ENCODE measurements at regions not wholly inside any gene's neighbourhood (a gene's known extent, or its start where the extent isn't known, plus 50 kb on each side); places are given as distances from the start of the nearest gene placed in this dataset.
A peak's percentile ranks its signal among the peaks of the same experiment; 100 is the strongest.

GRCh38 chr5:174581479-174581878 lies 142.9 kb upstream of the MSX2 start:
- H4K20me1 ChIP-seq (ENCODE audit: insufficient read depth, low read length), result no peaks in the 10 kb centered on the region
- Mint-ChIP-seq H3K4me1 (no peaks in the 10 kb centered on the region), H3K36me3 (no peaks in the 10 kb centered on the region), H3K27ac (no peak overlapping the region), H3K27me3 (ENCODE audit: low read depth in 3 of 3) (peaks cover 5 to 10% (median 7%) of the 10 kb centered on the region in 3 donors), H3K9me3 (peaks cover 2 to 6% (median 3%) of the 10 kb centered on the region in 7 donors), H3K4me3 (no peak overlapping the region)
- no peaks in the 10 kb centered on the region for H3K36me3 ChIP-seq (replicated peaks in 1 of 2; ENCODE audit: control insufficient read depth in 1 of 2, insufficient read depth in 2 of 2, low read length in 2 of 2)
- no peak overlapping the region for H3K9ac ChIP-seq (ENCODE audit: insufficient read depth, low read length, poor library complexity, severe bottlenecking)
- no peaks in the 10 kb centered on the region for H3K9me3 ChIP-seq (replicated peaks in 1 of 2; ENCODE audit: control insufficient read depth in 1 of 2, insufficient read depth in 1 of 2, low read length in 2 of 2)
- H3K4me1 ChIP-seq (ENCODE audit: control insufficient read depth in 1 of 2, insufficient read depth in 2 of 2, low read length in 2 of 2), result no peaks in the 10 kb centered on the region
- no peak overlapping the region for H3K4me2 ChIP-seq (replicated peaks; ENCODE audit: extremely low read depth, low read length, poor library complexity, severe bottlenecking)
- no peaks in the 10 kb centered on the region for H3K27me3 ChIP-seq (ENCODE audit: control insufficient read depth in 2 of 2, insufficient read depth in 2 of 2, low read length in 2 of 2)
- TF ChIP-seq CTCF (IDR thresholded peaks at IDR 0.05), result peak; percentile 15
- H2AFZ ChIP-seq (ENCODE audit: insufficient read depth, low read depth, low read length, poor library complexity, severe bottlenecking), result no peak overlapping the region
- DNase-seq, result no peak
- intact Hi-C loops (cut with micrococcal nuclease), result no loop called here
- H3K27ac ChIP-seq (ENCODE audit: low read depth in 1 of 2, low read length in 2 of 2), result no peak overlapping the region
- H3K4me3 ChIP-seq (replicated peaks in 1 of 3; ENCODE audit: low read depth in 2 of 3, low read length in 3 of 3), result no peak overlapping the region
- H3K79me2 ChIP-seq (ENCODE audit: insufficient read depth, low read length), result no peaks in the 10 kb centered on the region
- 24% methylated on average over 3 of the region's 5 CpGs for WGBS (ENCODE audit: insufficient coverage)

DNA sequence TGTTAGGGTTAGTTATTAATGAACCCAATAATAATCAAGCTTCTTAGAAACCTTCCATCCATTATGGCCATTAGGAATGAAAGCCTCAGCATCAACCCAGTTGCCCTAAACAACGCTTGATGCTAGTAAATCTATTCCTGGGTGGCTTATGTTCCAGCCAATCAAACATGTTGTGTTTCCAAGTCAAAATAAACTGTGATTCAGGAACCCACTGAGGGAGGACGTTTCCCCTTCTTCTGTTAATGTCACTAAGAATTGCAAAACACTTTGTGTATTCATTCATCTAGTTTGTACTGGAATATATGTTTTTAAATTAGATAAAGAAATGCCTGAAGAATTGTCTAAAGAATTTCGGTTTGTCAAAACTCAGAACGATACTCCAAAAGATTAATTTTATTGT lies 142.5 kb upstream of the MSX2 start:
- Histone ChIP-seq H3K27me3 (ENCODE audit: control insufficient read depth in 2 of 2, insufficient read depth in 2 of 2, low read length in 2 of 2) (no peaks in the 10 kb centered on the region), H3K27ac (ENCODE audit: low read depth in 1 of 2, low read length in 2 of 2) (no peak overlapping the region), H3K79me2 (ENCODE audit: insufficient read depth, low read length) (no peaks in the 10 kb centered on the region), H3K9me3 (replicated peaks in 1 of 2; ENCODE audit: control insufficient read depth in 1 of 2, insufficient read depth in 1 of 2, low read length in 2 of 2) (no peaks in the 10 kb centered on the region), H3K36me3 (replicated peaks in 1 of 2; ENCODE audit: control insufficient read depth in 1 of 2, insufficient read depth in 2 of 2, low read length in 2 of 2) (no peaks in the 10 kb centered on the region), H3K4me1 (ENCODE audit: control insufficient read depth in 1 of 2, insufficient read depth in 2 of 2, low read length in 2 of 2) (no peaks in the 10 kb centered on the region), H3K4me2 (replicated peaks; ENCODE audit: extremely low read depth, low read length, poor library complexity, severe bottlenecking) (no peak overlapping the region), H2AFZ (ENCODE audit: insufficient read depth, low read depth, low read length, poor library complexity, severe bottlenecking) (no peak overlapping the region), H3K4me3 (replicated peaks in 1 of 3; ENCODE audit: low read depth in 2 of 3, low read length in 3 of 3) (no peak overlapping the region), H4K20me1 (ENCODE audit: insufficient read depth, low read length) (no peaks in the 10 kb centered on the region), H3K9ac (ENCODE audit: insufficient read depth, low read length, poor library complexity, severe bottlenecking) (no peak overlapping the region)
- no peak for DNase-seq
- TF ChIP-seq CTCF (IDR thresholded peaks at IDR 0.05), result no peak
- peaks cover 2 to 7% (median 5%) of the 10 kb centered on the region in 7 donors for H3K9me3 Mint-ChIP-seq
- no peaks in the 10 kb centered on the region for H3K4me1 Mint-ChIP-seq
- H3K27me3 Mint-ChIP-seq (ENCODE audit: low read depth in 3 of 3), result peaks cover 5 to 10% (median 7%) of the 10 kb centered on the region in 3 donors
- H3K4me3 Mint-ChIP-seq, result no peak overlapping the region
- H3K27ac Mint-ChIP-seq, result no peak overlapping the region
- H3K36me3 Mint-ChIP-seq, result no peaks in the 10 kb centered on the region
- intact Hi-C loops (cut with micrococcal nuclease), result no loop called here
- whole genome bisulfite sequencing (ENCODE audit: insufficient coverage), result 86% methylated on average over 1 of the region's 4 CpGs

Data from CD14-positive monocyte (primary cell).